Gastroesophageal sphincter (tissue), 4 donors: ENCODE measurements at regions not wholly inside any gene's neighbourhood (a gene's known extent, or its start where the extent isn't known, plus 50 kb on each side); places are given as distances from the start of the nearest gene placed in this dataset.

Experiments used
- ATAC-seq: fragments of 150-250 bp; one replicate; pipeline ENCODE4 v1.9.1; 2016; ENCODE audit warnings: mild to moderate bottlenecking, moderate library complexity
- H3K27ac ChIP-seq, 4 donors: fragments of 200-600 bp; sonication (generic) in 3 of 4; 1 replicate in 3 of 4; 2 replicates in 1 of 4; pipeline ENCODE4 v1.5.1; 2016 to 2019
- H3K27me3 ChIP-seq: fragments of 200-600 bp; sonication (generic); one replicate; pipeline ENCODE4 v1.5.1; 2019
- H3K36me3 ChIP-seq, 2 donors: fragments of 200-600 bp; sonication (generic); one replicate each; pipeline ENCODE4 v1.5.1; 2019; ENCODE audit warnings: control low read depth in 1 of 2
- H3K4me1 ChIP-seq, 3 donors: fragments of 200-600 bp; sonication (generic); 1 replicate in 2 of 3; 2 replicates in 1 of 3; pipeline ENCODE4 v1.5.1; 2016 to 2019; ENCODE audit warnings: control low read depth in 2 of 3
- H3K4me3 ChIP-seq, 2 donors: fragments of 200-600 bp; sonication (generic); one replicate each; pipeline ENCODE4 v1.5.1; 2019; ENCODE audit warnings: mild to moderate bottlenecking in 1 of 2, moderate library complexity in 1 of 2
- H3K9me3 ChIP-seq, 3 donors: fragments of 200-600 bp; sonication (generic); one replicate each; pipeline ENCODE4 v1.5.1; 2017 to 2019; ENCODE audit warnings: control low read depth in 2 of 3
- CTCF ChIP-seq, 4 experiments: fragments of 200-600 bp in 2 of 4; fragments of 450-650 bp in 2 of 4; sonication (generic) in 1 of 4; IDR thresholded peaks; one replicate each; pipeline ENCODE4 v1.5.1; 2017 to 2019; ENCODE audit warnings: antibody characterized with exemption in 4 of 4, mild to moderate bottlenecking in 2 of 4, moderate library complexity in 2 of 4
- EP300 ChIP-seq: sonication (generic); formaldehyde crosslinking; IDR thresholded peaks from one replicate; pipeline ENCODE4 v1.6.1; 2017; ENCODE audit warnings: antibody characterized with exemption, mild to moderate bottlenecking
- POLR2A ChIP-seq, 2 donors: fragments of 450-650 bp; IDR thresholded peaks; one replicate each; pipeline ENCODE4 v1.6.1; 2017; ENCODE audit warnings: antibody characterized with exemption in 2 of 2, mild to moderate bottlenecking in 2 of 2, moderate library complexity in 1 of 2
- POLR2AphosphoS5 ChIP-seq: sonication (generic); formaldehyde crosslinking; IDR thresholded peaks from one replicate; pipeline ENCODE4 v1.6.1; 2017; ENCODE audit warnings: antibody characterized with exemption
- WGBS, 2 donors: methylation state at CpG; one replicate each; pipeline ENCODE4 v1.1.5; 2018; ENCODE audit warnings: low coverage in 1 of 2; 5-methylcytosine and 5-hydroxymethylcytosine counted together

GRCh38 chr5:110251366-110251765 is 475.1 kb downstream of the TMEM232 start:
- Histone ChIP-seq H3K4me1 (no peaks in the 10 kb centered on the region), H3K27me3 (no peaks in the 10 kb centered on the region), H3K9me3 (no peaks in the 10 kb centered on the region), H3K4me3 (no peak overlapping the region), H3K36me3 (no peaks in the 10 kb centered on the region), H3K27ac (no peak overlapping the region)
- TF ChIP-seq POLR2AphosphoS5, result no peak
- TF ChIP-seq CTCF (IDR thresholded peaks at IDR 0.05), result no peak
- TF ChIP-seq POLR2A (IDR thresholded peaks at IDR 0.05), result no peak
- no peak for TF ChIP-seq EP300
- no peak for ATAC-seq
- 78 to 80% methylated on average over 1 to 2 of the region's 2 CpGs for WGBS, 2 donors

- H3K4me1 ChIP-seq, result no peaks in the 10 kb centered on the region
- TF ChIP-seq POLR2AphosphoS5 (no peak), EP300 (no peak), CTCF (IDR thresholded peaks at IDR 0.05) (no peak), POLR2A (IDR thresholded peaks at IDR 0.05) (no peak)
- no peaks in the 10 kb centered on the region for H3K9me3 ChIP-seq
- 57 to 71% methylated on average over 1 of the region's 1 CpG for WGBS, 2 donors
- H3K4me3 ChIP-seq, result no peak overlapping the region
- no peaks in the 10 kb centered on the region for H3K36me3 ChIP-seq
- no peak overlapping the region for H3K27ac ChIP-seq
- H3K27me3 ChIP-seq, result no peaks in the 10 kb centered on the region
- no peak for ATAC-seq
These were observed 471.3 kb downstream of the TMEM232 start for GRCh38 chr5:110255194-110255593.

DNA sequence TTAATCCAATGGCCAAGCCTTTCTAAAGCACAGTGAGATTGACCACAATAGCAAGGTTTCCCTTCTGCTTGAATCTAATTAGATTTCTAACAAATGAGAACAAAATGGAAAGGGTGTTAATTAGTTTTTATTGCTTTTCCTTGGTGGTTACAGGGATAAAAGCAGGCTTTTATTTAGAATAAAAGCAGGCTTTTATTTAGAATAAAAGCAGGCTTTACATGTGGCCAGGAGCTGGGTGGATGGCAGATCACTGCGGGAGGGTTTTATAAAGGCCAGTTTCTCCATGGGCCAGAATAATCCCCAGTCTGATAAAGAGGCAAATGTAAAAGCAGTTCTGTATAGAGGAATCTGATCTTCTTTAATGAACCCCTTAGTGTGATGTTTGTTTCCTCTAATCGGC is 470.2 kb downstream of the TMEM232 start:
- no peak for ATAC-seq
- WGBS, 2 donors, result 56 to 76% methylated on average over 1 to 2 of the region's 2 CpGs
- no peak overlapping the region for H3K4me3 ChIP-seq
- no peaks in the 10 kb centered on the region for H3K36me3 ChIP-seq
- H3K9me3 ChIP-seq, result no peaks in the 10 kb centered on the region
- TF ChIP-seq POLR2A (IDR thresholded peaks at IDR 0.05), result no peak
- no peak for TF ChIP-seq CTCF (IDR thresholded peaks at IDR 0.05)
- no peak for TF ChIP-seq EP300
- TF ChIP-seq POLR2AphosphoS5, result no peak
- H3K27ac ChIP-seq, result no peak overlapping the region
- no peaks in the 10 kb centered on the region for H3K4me1 ChIP-seq
- H3K27me3 ChIP-seq, result no peaks in the 10 kb centered on the region

DNA sequence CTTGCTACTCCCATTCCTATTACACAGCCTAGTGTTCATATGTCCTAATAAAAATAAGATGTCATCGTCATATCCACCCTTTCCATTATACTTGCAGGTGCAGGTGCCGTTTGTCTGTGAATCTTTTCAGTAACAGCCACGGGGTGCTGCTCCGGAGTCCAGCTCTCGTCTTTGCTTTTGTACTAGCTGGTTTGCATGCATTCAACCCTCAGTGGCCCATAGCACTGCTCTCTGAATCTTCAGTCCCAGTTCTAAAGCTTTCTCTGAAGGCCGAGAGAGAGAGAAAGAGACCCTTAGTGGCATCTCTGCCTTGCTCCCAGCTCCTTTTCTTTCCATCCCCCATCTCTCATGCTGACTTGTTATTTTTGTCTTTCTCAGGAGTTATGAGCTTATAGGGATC is 468.5 kb downstream of the TMEM232 start:
- no peaks in the 10 kb centered on the region for H3K36me3 ChIP-seq
- TF ChIP-seq POLR2A (IDR thresholded peaks at IDR 0.05) (no peak), POLR2AphosphoS5 (no peak), CTCF (IDR thresholded peaks at IDR 0.05) (no peak), EP300 (no peak)
- H3K4me3 ChIP-seq, result no peak overlapping the region
- no peaks in the 10 kb centered on the region for H3K27me3 ChIP-seq
- no peak for ATAC-seq
- no peaks in the 10 kb centered on the region for H3K9me3 ChIP-seq
- WGBS, 2 donors, result 80 to 91% methylated on average over 5 to 6 of the region's 6 CpGs
- no peaks in the 10 kb centered on the region for H3K4me1 ChIP-seq
- no peak overlapping the region for H3K27ac ChIP-seq

DNA sequence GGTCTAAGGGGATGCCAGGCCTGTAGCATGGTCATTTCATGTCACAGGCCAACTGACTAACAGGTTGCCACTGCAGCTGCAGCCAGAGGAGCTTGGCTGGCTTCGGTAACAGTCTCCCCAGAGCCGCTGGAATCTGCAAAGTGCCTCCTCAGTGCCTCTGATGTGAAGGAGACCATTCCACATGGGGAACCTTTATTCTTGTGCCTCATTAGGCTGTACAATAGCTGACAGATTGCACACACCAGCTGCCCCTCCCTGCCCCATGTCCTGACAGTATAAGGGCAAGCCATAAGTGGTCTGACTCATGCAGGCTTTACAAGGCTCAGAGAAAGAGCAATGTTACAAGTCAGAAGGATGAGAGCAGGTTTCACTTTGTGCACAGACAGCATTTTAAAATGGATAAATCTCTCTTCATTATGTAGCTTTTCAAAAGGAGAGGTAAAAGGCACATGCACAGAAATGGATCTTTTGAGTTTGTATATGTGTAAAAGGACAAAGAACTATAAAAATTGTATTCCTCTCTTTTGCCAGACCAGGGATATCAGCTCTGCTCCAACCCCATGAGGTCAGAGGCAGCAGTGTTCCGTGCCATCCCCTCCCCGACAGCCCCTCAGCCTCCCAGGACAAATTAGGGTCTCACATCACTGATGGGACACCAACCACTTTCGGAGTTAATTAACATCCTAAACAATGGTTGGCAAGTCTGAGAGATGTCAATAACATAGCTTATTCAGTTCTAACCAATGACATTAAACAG is 467.8 kb downstream of the TMEM232 start:
- Histone ChIP-seq H3K36me3 (no peaks in the 10 kb centered on the region), H3K4me3 (no peak overlapping the region), H3K27me3 (no peaks in the 10 kb centered on the region), H3K4me1 (no peaks in the 10 kb centered on the region), H3K9me3 (no peaks in the 10 kb centered on the region), H3K27ac (no peak overlapping the region)
- ATAC-seq, result no peak
- no peak for TF ChIP-seq EP300
- no peak for TF ChIP-seq CTCF (IDR thresholded peaks at IDR 0.05)
- no peak for TF ChIP-seq POLR2AphosphoS5
- WGBS, 2 donors, result 82 to 83% methylated on average over 3 to 5 of the region's 5 CpGs
